ENCODE measurements at regions not wholly inside any gene's neighbourhood (a gene's known extent, or its start where the extent isn't known, plus 50 kb on each side); places are given as distances from the start of the nearest gene placed in this dataset.
"Not testable (repeated sequence)": the region's sequence is repeated elsewhere in the genome, so short reads cannot be mapped to it uniquely, and the experiment has no call there.

- Mint-ChIP-seq H3K27me3 (ENCODE audit: unreplicated experiment) (no peaks in the 10 kb centered on the region), H3K9me3 (ENCODE audit: unreplicated experiment) (no peaks in the 10 kb centered on the region), H3K4me1 (ENCODE audit: unreplicated experiment) (no peaks in the 10 kb centered on the region), H3K4me3 (ENCODE audit: unreplicated experiment) (no peak overlapping the region), H3K36me3 (ENCODE audit: low read depth, unreplicated experiment) (peaks cover 5% of the 10 kb centered on the region), H3K27ac (ENCODE audit: unreplicated experiment) (no peak overlapping the region)
- TF ChIP-seq CTCF (IDR thresholded peaks at IDR 0.05; ENCODE audit: unreplicated experiment) = no peak
- no peak for DNase-seq (ENCODE audit: low spot score)
Measured at GRCh38 chr2:35116151-35116550, 1239.4 kb upstream of the CRIM1 start.

DNA sequence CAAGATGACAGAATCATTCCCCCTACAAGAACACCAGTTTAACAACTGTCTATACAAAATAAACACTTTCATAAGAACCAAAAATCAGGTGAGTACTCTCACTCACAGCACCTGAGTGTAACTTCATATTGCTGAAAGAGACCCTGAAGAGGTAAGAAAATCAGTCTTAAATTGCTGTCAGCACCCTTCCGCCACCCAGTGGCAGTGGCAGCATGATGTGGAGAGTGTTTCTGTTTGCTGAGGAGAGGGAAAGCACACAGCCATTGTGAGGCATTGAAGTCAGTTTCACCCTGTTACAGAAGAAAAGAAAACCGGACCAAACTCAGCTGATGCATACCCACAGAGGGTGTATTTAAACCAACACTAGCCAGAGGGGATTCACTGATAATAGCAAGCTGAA is 1240.8 kb upstream of the CRIM1 start:
- no peaks in the 10 kb centered on the region for H3K9me3 Mint-ChIP-seq (ENCODE audit: unreplicated experiment)
- H3K27me3 Mint-ChIP-seq (ENCODE audit: unreplicated experiment) = no peaks in the 10 kb centered on the region
- TF ChIP-seq CTCF (IDR thresholded peaks at IDR 0.05; ENCODE audit: unreplicated experiment) = peak; percentile 28
- no peak overlapping the region for H3K4me3 Mint-ChIP-seq (ENCODE audit: unreplicated experiment)
- DNase-seq (ENCODE audit: low spot score) = peak; percentile 37
- H3K4me1 Mint-ChIP-seq (ENCODE audit: unreplicated experiment) = no peaks in the 10 kb centered on the region
- H3K36me3 Mint-ChIP-seq (ENCODE audit: low read depth, unreplicated experiment) = peaks cover 5% of the 10 kb centered on the region
- H3K27ac Mint-ChIP-seq (ENCODE audit: unreplicated experiment) = no peak overlapping the region

DNA sequence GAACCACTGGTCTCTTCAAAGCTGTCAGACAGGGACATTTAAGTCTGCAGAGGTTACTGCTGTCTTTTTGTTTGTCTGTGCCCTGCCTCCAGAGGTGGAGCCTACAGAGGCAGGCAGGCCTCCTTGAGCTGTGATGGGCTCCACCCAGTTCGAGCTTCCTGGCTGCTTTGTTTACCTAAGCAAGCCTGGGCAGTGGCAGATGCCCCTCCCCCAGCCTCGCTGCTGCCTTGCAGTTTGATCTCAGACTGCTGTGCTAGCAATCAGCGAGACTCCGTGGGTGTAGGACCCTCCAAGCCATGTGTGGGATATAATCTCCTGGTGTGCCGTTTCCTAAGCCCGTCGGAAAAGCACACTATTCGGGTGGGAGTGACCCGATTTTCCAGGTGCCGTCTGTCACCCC is 1243.2 kb upstream of the CRIM1 start:
- not testable (repeated sequence) for H3K27me3 Mint-ChIP-seq (ENCODE audit: unreplicated experiment); H3K27ac Mint-ChIP-seq (ENCODE audit: unreplicated experiment); H3K4me3 Mint-ChIP-seq (ENCODE audit: unreplicated experiment); H3K4me1 Mint-ChIP-seq (ENCODE audit: unreplicated experiment); DNase-seq (ENCODE audit: low spot score); H3K36me3 Mint-ChIP-seq (ENCODE audit: low read depth, unreplicated experiment); H3K9me3 Mint-ChIP-seq (ENCODE audit: unreplicated experiment)

GRCh38 chr2:35104309-35104708 is 1251.3 kb upstream of the CRIM1 start:
- no peak for TF ChIP-seq CTCF (IDR thresholded peaks at IDR 0.05; ENCODE audit: unreplicated experiment)
- no peak overlapping the region for H3K27ac Mint-ChIP-seq (ENCODE audit: unreplicated experiment)
- no peak for DNase-seq (ENCODE audit: low spot score)
- peaks cover 3% of the 10 kb centered on the region for H3K4me1 Mint-ChIP-seq (ENCODE audit: unreplicated experiment)
- H3K9me3 Mint-ChIP-seq (ENCODE audit: unreplicated experiment) = no peaks in the 10 kb centered on the region
- no peak overlapping the region for H3K4me3 Mint-ChIP-seq (ENCODE audit: unreplicated experiment)
- no peaks in the 10 kb centered on the region for H3K36me3 Mint-ChIP-seq (ENCODE audit: low read depth, unreplicated experiment)
- no peaks in the 10 kb centered on the region for H3K27me3 Mint-ChIP-seq (ENCODE audit: unreplicated experiment)

- Mint-ChIP-seq H3K27me3 (ENCODE audit: unreplicated experiment) (no peaks in the 10 kb centered on the region), H3K4me1 (ENCODE audit: unreplicated experiment) (peaks cover 18% of the 10 kb centered on the region), H3K9me3 (ENCODE audit: unreplicated experiment) (no peaks in the 10 kb centered on the region), H3K36me3 (ENCODE audit: low read depth, unreplicated experiment) (no peaks in the 10 kb centered on the region), H3K4me3 (ENCODE audit: unreplicated experiment) (no peak overlapping the region), H3K27ac (ENCODE audit: unreplicated experiment) (no peak overlapping the region)
- no peak for TF ChIP-seq CTCF (IDR thresholded peaks at IDR 0.05; ENCODE audit: unreplicated experiment)
- no peak for DNase-seq (ENCODE audit: low spot score)
Measured at GRCh38 chr2:35099342-35099741, 1256.2 kb upstream of the CRIM1 start.

DNA sequence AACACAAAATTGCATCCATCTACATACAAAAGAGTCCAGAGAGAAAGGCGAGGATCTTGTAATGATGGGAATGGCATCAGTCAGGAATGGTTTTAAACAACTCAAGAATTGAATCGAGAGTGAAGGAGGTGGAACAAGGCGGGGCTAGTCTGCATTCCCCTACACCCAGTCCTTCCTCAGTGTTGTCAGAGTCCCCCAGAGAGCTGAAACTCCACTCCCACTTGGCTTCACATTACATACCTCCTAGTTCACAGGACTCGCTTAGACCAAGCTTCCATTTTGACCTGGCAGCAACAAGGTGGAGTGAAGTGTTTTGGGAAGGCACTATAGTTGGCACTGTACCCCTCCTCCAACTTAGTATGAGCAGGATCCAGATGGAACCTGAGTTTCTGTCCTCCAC is 1273.5 kb upstream of the CRIM1 start:
- H3K4me3 Mint-ChIP-seq (ENCODE audit: unreplicated experiment) = no peak overlapping the region
- no peak overlapping the region for H3K27ac Mint-ChIP-seq (ENCODE audit: unreplicated experiment)
- no peaks in the 10 kb centered on the region for H3K4me1 Mint-ChIP-seq (ENCODE audit: unreplicated experiment)
- H3K36me3 Mint-ChIP-seq (ENCODE audit: low read depth, unreplicated experiment) = no peaks in the 10 kb centered on the region
- no peak for DNase-seq (ENCODE audit: low spot score)
- H3K27me3 Mint-ChIP-seq (ENCODE audit: unreplicated experiment) = no peaks in the 10 kb centered on the region
- no peaks in the 10 kb centered on the region for H3K9me3 Mint-ChIP-seq (ENCODE audit: unreplicated experiment)
- no peak for TF ChIP-seq CTCF (IDR thresholded peaks at IDR 0.05; ENCODE audit: unreplicated experiment)
